Liver (tissue), 8 donors: ENCODE measurements at regions not wholly inside any gene's neighbourhood (a gene's known extent, or its start where the extent isn't known, plus 50 kb on each side); places are given as distances from the start of the nearest gene placed in this dataset.

Source experiments
- DNase-seq: peaks from one replicate; pipeline ENCODE4 v3.0.0-alpha.2; 2017; ENCODE audit warnings: low spot score
- H3K27ac ChIP-seq, 2 donors: one replicate each; pipeline ENCODE4 v1.7.0; 2013; ENCODE audit warnings: inconsistent platforms in 2 of 2, low read length in 2 of 2, control low read depth in 1 of 2, low read depth in 1 of 2, mild to moderate bottlenecking in 1 of 2
- H3K27me3 ChIP-seq, 4 donors: one replicate each; pipeline versions ENCODE4 v1.6.1 to v1.7.0; 2013; ENCODE audit warnings: low read length in 3 of 4, inconsistent platforms in 1 of 4, mild to moderate bottlenecking in 1 of 4, moderate library complexity in 1 of 4; ENCODE audit not compliant: control insufficient read depth in 4 of 4, insufficient read depth in 4 of 4
- H3K36me3 ChIP-seq, 4 donors: one replicate each; pipeline versions ENCODE4 v1.6.1 to v1.7.0; 2013; ENCODE audit warnings: low read length in 3 of 4, mild to moderate bottlenecking in 3 of 4, low read depth in 1 of 4, moderate library complexity in 1 of 4; ENCODE audit not compliant: control insufficient read depth in 4 of 4, insufficient read depth in 3 of 4
- H3K4me1 ChIP-seq, 4 donors: one replicate each; pipeline versions ENCODE4 v1.6.1 to v1.7.0; 2013; ENCODE audit warnings: low read length in 3 of 4, mild to moderate bottlenecking in 3 of 4, moderate library complexity in 1 of 4; ENCODE audit not compliant: control insufficient read depth in 4 of 4, insufficient read depth in 4 of 4
- H3K4me3 ChIP-seq, 3 donors: one replicate each; pipeline versions ENCODE4 v1.6.1 to v1.7.0; 2013; ENCODE audit warnings: low read length in 3 of 3, control low read depth in 1 of 3, low read depth in 1 of 3, mild to moderate bottlenecking in 1 of 3
- H3K9ac ChIP-seq, 2 donors: one replicate each; pipeline ENCODE4 v1.7.0; 2013; ENCODE audit warnings: low read length in 2 of 2, mild to moderate bottlenecking in 2 of 2, moderate library complexity in 2 of 2, control low read depth in 1 of 2, low read depth in 1 of 2
- H3K9me3 ChIP-seq, 4 donors: one replicate each; pipeline versions ENCODE4 v1.6.1 to v1.7.0; 2013; ENCODE audit warnings: low read length in 3 of 4; ENCODE audit not compliant: control insufficient read depth in 4 of 4
- CTCF ChIP-seq: fragments of 150-350 bp; IDR thresholded peaks from 2 replicates; pipeline ENCODE4 v1.5.1; 2017; ENCODE audit warnings: improper control_type of control experiment, low read depth, low read length; ENCODE audit not compliant: missing input control
- EGR1 ChIP-seq, 2 donors: IDR thresholded peaks; 2 replicates each; pipeline ENCODE4 v1.6.1; 2016 to 2018; ENCODE audit warnings: antibody characterized with exemption in 2 of 2, low read depth in 2 of 2
- FOXA1 ChIP-seq: IDR thresholded peaks from 2 replicates; pipeline ENCODE4 v1.6.1; 2016; ENCODE audit warnings: antibody characterized with exemption
- FOXA2 ChIP-seq: IDR thresholded peaks from 2 replicates; pipeline ENCODE4 v1.6.1; 2016; ENCODE audit warnings: antibody characterized with exemption
- GABPA ChIP-seq, 2 donors: IDR thresholded peaks in 1 of 2; conservative IDR thresholded peaks in 1 of 2; 2 replicates each; pipeline ENCODE4 v1.6.1; 2016; ENCODE audit warnings: antibody characterized with exemption in 2 of 2, mild to moderate bottlenecking in 1 of 2, moderate library complexity in 1 of 2
- HNF4A ChIP-seq, 2 donors: conservative IDR thresholded peaks; 2 replicates each; pipeline ENCODE4 v1.6.1; 2016; ENCODE audit warnings: antibody characterized with exemption in 2 of 2, mild to moderate bottlenecking in 2 of 2
- HNF4G ChIP-seq: IDR thresholded peaks from 2 replicates; pipeline ENCODE4 v1.6.1; 2016; ENCODE audit warnings: antibody characterized with exemption
- JUND ChIP-seq, 2 donors: IDR thresholded peaks; 2 replicates each; pipeline ENCODE4 v1.6.1; 2016; ENCODE audit warnings: antibody characterized with exemption in 2 of 2
- NR2F2 ChIP-seq: IDR thresholded peaks from 2 replicates; pipeline ENCODE4 v1.6.1; 2016; ENCODE audit warnings: antibody characterized with exemption
- RAD21 ChIP-seq, 2 donors: IDR thresholded peaks; 2 replicates each; pipeline ENCODE4 v1.6.1; 2016; ENCODE audit warnings: antibody characterized with exemption in 2 of 2, mild to moderate bottlenecking in 2 of 2
- RXRA ChIP-seq, 2 donors: IDR thresholded peaks; 2 replicates each; pipeline ENCODE4 v1.6.1; 2017 to 2018; ENCODE audit warnings: antibody characterized with exemption in 2 of 2, mild to moderate bottlenecking in 1 of 2
- SP1 ChIP-seq: IDR thresholded peaks from 2 replicates; pipeline ENCODE4 v1.6.1; 2018; ENCODE audit warnings: antibody characterized with exemption, mild to moderate bottlenecking
- TAF1 ChIP-seq: conservative IDR thresholded peaks from 2 replicates; pipeline ENCODE4 v1.6.1; 2016; ENCODE audit warnings: antibody characterized with exemption, mild to moderate bottlenecking
- YY1 ChIP-seq: IDR thresholded peaks from 2 replicates; pipeline ENCODE4 v1.6.1; 2016; ENCODE audit warnings: antibody characterized with exemption, mild to moderate bottlenecking
- ZBTB33 ChIP-seq: IDR thresholded peaks from 2 replicates; pipeline ENCODE4 v1.6.1; 2016; ENCODE audit warnings: antibody characterized with exemption
- WGBS: extraction: QIAGEN DNeasy Blood & Tissue Kit; methylation state at CpG from one replicate; pipeline ENCODE4 v1.1.7; 2013; 5-methylcytosine and 5-hydroxymethylcytosine counted together
- TF ChIP-seq, protein P1 (sequence below): IDR thresholded peaks from 2 replicates; pipeline ENCODE4 v1.6.1; 2016; ENCODE audit warnings: antibody characterized with exemption
- TF ChIP-seq, protein P2 (sequence below): IDR thresholded peaks from 2 replicates; pipeline ENCODE4 v1.6.1; 2016; ENCODE audit warnings: antibody characterized with exemption, mild to moderate bottlenecking
- TF ChIP-seq, protein P3 (sequence below): IDR thresholded peaks from 2 replicates; pipeline ENCODE4 v1.6.1; 2016; ENCODE audit warnings: antibody characterized with exemption
- donor health status: healthy.
- donor health status: healthy.
- donor health status: healthy.
- donor health status: healthy.
- donor health status: healthy.

GRCh38 chr4:89572224-89572858, 264.6 kb downstream of the SNCA start:
- no peak overlapping the region for H3K9ac ChIP-seq
- no peak overlapping the region for H3K4me3 ChIP-seq
- no peaks in the 10 kb centered on the region for H3K4me1 ChIP-seq
- WGBS: 72% methylated on average over 2 of the region's 2 CpGs
- no peak overlapping the region for H3K27ac ChIP-seq
- H3K36me3 ChIP-seq: no peaks in the 10 kb centered on the region
- no peak for DNase-seq
- no peaks in the 10 kb centered on the region for H3K9me3 ChIP-seq
- TF ChIP-seq ZBTB33 (no peak), RXRA (IDR thresholded peaks at IDR 0.05) (no peak), FOXA2 (no peak), HNF4A (conservative IDR thresholded peaks at IDR 0.05) (no peak), SP1 (no peak), GABPA (IDR thresholded peaks at IDR 0.05 in 1 of 2, conservative IDR thresholded peaks at IDR 0.05 in 1 of 2) (no peak), TAF1 (no peak), CTCF (no peak), RAD21 (IDR thresholded peaks at IDR 0.05) (no peak), JUND (IDR thresholded peaks at IDR 0.05) (no peak), YY1 (no peak), EGR1 (IDR thresholded peaks at IDR 0.05; ENCODE audit: low read depth in 2 of 2) (no peak), HNF4G (no peak), FOXA1 (no peak), NR2F2 (no peak)
- TF ChIP-seq, protein P1, sequence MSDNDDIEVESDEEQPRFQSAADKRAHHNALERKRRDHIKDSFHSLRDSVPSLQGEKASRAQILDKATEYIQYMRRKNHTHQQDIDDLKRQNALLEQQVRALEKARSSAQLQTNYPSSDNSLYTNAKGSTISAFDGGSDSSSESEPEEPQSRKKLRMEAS: no peak
- TF ChIP-seq, protein P2, sequence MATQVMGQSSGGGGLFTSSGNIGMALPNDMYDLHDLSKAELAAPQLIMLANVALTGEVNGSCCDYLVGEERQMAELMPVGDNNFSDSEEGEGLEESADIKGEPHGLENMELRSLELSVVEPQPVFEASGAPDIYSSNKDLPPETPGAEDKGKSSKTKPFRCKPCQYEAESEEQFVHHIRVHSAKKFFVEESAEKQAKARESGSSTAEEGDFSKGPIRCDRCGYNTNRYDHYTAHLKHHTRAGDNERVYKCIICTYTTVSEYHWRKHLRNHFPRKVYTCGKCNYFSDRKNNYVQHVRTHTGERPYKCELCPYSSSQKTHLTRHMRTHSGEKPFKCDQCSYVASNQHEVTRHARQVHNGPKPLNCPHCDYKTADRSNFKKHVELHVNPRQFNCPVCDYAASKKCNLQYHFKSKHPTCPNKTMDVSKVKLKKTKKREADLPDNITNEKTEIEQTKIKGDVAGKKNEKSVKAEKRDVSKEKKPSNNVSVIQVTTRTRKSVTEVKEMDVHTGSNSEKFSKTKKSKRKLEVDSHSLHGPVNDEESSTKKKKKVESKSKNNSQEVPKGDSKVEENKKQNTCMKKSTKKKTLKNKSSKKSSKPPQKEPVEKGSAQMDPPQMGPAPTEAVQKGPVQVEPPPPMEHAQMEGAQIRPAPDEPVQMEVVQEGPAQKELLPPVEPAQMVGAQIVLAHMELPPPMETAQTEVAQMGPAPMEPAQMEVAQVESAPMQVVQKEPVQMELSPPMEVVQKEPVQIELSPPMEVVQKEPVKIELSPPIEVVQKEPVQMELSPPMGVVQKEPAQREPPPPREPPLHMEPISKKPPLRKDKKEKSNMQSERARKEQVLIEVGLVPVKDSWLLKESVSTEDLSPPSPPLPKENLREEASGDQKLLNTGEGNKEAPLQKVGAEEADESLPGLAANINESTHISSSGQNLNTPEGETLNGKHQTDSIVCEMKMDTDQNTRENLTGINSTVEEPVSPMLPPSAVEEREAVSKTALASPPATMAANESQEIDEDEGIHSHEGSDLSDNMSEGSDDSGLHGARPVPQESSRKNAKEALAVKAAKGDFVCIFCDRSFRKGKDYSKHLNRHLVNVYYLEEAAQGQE: no peak
- TF ChIP-seq, protein P3, sequence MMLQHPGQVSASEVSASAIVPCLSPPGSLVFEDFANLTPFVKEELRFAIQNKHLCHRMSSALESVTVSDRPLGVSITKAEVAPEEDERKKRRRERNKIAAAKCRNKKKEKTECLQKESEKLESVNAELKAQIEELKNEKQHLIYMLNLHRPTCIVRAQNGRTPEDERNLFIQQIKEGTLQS: no peak
- H3K27me3 ChIP-seq: peaks cover 0 to 8% (median 0%) of the 10 kb centered on the region in 4 donors
